Retina (tissue), 1 donor: ENCODE measurements at regions not wholly inside any gene's neighbourhood (a gene's known extent, or its start where the extent isn't known, plus 50 kb on each side); places are given as distances from the start of the nearest gene placed in this dataset.
A peak's percentile ranks its signal among the peaks of the same experiment; 100 is the strongest.

Experiments
- DNase-seq: peaks from one replicate; pipeline ENCODE4 v3.0.0-alpha.2; 2016

GRCh38 chr16:8519179-8519578 is 71.1 kb downstream of the TMEM114 start:
- no peak for DNase-seq

DNA sequence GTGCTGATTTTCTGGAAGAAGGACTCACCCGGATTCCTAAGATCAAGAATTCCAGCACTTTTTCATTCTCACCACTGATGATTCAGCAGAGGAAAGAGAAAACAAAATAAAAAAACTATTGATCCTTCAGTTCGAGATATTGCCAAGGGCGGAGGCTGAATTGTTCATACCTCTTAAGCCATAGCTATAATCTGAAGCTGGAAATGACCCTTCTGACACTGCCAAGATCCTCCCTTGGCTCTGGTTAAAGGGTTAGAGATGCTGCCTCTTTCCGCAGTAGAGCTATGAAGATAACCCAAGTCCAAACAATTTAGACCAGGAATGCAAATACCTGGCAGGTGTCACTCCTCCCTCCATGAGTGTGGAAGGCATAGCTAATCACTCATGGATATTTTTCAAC is 73.0 kb downstream of the TMEM114 start:
- DNase-seq: no peak

DNA sequence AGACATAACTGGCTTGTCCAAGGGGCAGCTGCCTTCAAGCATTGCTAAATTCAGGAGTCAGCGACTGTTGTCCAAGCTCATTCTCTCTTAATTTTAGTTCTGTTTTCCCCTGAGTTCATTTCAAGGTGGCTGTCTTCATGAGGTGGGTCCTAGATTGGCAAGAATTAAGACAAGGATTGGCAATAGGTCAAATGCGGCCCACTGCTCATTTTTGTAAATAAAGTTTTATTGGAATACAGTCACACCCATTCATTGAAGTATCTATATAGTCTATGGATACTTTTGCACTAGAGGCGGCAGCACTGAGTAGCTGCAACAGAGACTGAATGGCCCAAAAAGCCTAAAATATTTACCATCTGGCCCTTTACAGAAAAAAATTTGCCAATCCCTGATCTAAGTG is 73.8 kb downstream of the TMEM114 start:
- no peak for DNase-seq

GRCh38 chr16:8512941-8513624 is 77.2 kb downstream of the TMEM114 start:
- DNase-seq: no peak

DNA sequence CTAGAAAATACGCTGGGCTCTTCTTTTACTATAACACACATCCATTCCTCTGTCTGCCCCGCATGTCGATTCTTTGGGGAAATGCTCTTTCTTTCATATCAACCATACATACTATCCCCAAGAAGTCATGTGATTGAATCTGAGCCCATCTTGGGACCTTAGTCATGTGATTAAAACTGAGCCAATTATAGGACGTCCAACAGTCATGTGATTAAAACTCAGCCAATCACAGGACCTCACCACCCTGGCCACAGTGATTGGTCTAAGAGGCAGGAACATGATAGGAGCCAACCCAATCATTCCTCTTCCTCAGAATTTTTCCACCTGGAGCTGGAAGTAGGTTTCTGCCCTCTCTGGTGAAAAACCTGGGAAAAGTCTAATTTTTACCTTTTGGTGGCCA is 78.8 kb downstream of the TMEM114 start:
- DNase-seq: no peak

DNA sequence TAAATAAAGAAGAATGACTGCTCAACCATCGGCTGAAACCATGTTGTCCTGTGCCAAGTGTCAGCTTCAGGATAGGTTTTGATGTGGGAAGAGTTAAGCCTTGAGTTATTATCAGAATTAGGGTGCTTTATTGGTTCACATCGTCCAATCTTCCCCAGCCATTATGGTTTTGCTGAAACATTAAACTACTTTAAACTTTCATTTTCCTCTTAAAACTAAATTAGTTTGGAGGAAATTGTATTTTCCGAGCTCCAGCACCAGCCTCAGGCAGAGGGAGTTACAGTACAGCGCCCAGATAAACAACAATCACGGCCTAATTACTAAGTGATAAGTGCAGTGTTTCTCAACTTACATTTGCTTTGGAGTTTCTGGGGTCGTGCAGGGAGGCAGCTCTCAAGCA is 80.2 kb downstream of the TMEM114 start:
- no peak for DNase-seq

GRCh38 chr16:8505327-8505991 is 84.9 kb downstream of the TMEM114 start:
- no peak for DNase-seq

DNA sequence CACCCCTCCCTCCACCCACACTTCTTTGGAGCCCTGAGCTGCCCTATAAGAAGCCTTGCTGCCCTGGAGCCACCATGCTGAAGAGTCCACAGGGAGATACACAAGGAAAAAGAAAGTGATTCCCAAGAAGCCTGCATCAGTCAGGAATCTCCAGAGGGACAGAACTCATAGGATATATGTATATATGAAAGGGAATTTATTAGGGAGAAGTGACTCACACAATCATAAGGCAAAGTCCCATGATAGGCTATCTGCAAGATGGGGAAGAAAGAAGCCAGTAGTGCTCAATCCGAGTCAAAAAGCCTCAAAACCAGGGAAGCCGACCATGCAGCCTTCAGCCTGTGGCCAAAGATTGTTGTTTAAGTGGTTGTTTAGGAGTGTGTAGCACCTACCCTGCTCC is 87.9 kb downstream of the TMEM114 start:
- DNase-seq: no peak

GRCh38 chr16:8500351-8500750 is 90.0 kb downstream of the TMEM114 start:
- no peak for DNase-seq

DNA sequence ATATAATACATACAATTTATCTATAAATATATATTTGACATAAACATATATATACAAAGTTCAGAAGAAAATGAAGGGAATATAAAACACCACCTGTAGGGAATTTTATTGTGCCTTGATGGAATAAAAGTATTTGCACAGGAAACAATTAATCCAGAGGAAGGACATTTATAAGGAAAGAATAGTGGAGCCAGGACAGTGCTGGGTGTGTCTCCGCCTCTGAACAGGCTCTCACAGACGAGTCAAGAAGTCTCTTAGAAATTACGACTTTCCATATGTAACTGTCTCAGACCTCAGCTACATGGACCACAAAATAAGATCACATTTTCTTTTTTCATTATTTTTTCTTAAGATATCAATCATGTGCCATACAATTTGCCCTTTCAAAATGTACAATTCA is 93.9 kb downstream of the TMEM114 start:
- DNase-seq: no peak

- peak; percentile 35 for DNase-seq
Measured at GRCh38 chr16:8493972-8494371, 96.3 kb downstream of the TMEM114 start.

DNA sequence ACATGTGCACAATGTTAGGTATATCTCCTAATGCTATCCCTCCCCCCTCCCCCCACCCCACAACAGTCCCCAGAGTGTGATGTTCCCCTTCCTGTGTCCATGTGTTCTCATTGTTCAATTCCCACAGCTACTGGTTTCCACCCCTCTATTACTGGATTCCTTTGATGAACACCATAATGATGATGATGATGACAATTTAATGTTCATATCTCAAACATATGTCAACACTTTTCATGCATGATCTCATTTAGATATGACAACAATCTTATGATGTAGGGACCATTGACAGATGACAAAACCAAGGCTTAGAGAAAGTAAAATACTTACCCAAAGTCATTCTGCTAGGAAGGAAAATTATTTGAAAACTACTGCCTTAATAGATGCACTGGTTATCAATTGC is 97.6 kb downstream of the TMEM114 start:
- DNase-seq: no peak

- DNase-seq: no peak
Measured at GRCh38 chr16:8489580-8489979, 100.7 kb downstream of the TMEM114 start.

DNA sequence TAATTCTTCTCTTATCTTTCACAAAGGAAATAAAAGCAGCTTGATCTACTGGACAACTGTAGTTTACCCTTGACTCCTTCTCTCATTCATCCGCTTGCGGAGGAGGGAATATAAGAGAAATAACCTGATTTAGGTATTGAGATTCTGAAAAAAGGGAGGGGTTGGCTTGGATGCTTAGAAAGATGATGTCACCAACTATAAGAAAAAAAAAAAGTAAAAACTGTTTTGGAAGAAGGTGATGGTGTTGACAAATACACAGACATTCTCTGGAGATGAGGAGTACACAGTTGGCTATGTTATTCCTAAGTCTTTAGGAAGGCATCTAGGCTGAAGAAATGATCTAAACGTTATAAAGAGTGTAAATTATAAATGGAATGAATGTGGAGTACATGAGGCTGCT is 103.3 kb downstream of the TMEM114 start:
- DNase-seq: no peak

- no peak for DNase-seq
Measured at GRCh38 chr16:8483396-8483795, 106.9 kb downstream of the TMEM114 start.

DNA sequence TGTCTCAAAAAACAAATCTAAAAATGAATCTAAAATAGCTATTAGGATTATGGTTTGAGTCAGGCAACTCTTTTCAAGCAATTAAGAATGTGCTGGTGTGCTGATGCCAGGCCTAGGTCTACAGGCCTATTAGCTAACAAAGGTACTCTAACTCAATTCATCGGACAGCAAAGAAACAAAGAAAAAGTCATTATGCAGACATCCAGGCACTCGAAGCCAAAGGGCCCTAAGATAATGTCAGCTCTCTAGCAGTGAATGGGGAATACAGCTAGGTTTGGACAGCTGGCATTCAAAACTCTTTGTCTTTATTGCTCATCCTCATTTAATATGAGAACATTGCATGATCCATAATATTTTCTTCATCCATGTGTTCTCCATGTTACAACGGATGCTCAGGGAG is 108.5 kb downstream of the TMEM114 start:
- DNase-seq: no peak

DNA sequence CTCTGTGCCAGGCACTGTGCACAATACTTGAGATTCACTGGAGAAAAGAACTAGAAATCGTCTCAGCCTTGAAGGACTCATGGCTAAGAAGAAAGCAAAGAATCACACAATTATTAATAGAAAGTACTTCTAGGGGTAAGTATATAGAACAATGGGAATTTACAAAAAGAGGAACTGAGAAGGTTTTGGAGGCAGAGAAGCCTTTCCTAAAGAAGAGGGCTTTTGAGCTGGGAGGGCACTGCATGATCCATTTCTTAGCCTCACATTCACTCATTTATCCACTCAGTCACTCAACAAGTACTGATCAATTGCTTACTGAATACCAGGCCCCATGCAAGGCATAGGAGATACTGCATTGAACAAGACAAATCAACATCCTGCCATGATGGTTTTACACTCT is 113.5 kb downstream of the TMEM114 start:
- DNase-seq: no peak

- DNase-seq: peak; percentile 59
Measured at GRCh38 chr16:8474587-8474986, 115.7 kb downstream of the TMEM114 start.

DNA sequence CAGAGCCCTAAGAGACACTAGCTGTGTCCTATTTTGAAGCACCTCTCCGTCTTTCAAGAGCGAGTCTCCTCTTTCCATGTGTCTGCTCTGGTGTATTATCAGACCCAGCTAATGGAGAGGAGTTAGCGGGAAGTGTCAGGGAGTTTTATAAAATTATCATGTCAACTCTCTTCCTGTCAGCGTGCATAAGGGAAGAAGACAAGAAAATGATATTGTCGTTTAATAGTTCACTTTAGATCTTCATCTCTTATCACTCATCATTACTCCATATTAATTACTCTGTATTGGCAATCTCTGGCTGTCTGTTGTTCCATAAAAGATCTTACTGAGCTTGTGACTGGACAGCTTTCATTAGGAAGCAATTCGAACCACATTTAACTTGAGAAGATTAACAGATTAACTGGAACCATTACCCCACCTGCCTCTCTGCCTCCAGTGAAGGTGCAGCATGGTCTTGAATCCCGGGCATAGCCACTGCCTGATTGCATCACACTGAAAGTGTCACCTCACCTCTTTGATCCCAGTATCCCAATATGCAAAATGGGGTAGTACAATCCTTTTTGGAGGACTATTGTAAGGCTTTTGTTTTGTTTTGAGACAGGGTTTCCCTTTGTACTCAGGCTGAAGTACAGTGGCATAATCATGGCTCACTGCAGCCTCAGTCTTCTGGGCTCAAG is 121.1 kb downstream of the TMEM114 start:
- no peak for DNase-seq

DNA sequence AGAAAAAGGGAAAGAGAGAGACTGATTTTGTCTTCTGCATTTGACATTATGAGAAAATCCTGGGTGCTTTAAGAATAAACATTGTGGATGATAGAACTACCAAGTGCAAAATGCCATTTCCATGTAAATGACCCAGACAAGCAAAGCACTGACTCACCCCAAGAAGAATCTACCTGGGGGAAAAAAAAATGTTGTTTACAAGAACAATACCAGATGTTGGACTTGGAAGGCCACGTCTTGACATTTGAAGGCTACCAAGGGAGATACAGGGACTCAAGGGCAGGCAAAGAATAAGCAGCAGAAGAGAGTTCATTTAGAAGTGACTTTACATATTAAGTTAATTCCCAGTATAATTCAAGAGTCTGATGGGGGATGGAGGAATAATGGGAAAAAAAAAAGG is 125.3 kb downstream of the TMEM114 start:
- DNase-seq: no peak

- peak; percentile 24 for DNase-seq
Measured at GRCh38 chr16:8459085-8459733, 131.1 kb downstream of the TMEM114 start.

DNA sequence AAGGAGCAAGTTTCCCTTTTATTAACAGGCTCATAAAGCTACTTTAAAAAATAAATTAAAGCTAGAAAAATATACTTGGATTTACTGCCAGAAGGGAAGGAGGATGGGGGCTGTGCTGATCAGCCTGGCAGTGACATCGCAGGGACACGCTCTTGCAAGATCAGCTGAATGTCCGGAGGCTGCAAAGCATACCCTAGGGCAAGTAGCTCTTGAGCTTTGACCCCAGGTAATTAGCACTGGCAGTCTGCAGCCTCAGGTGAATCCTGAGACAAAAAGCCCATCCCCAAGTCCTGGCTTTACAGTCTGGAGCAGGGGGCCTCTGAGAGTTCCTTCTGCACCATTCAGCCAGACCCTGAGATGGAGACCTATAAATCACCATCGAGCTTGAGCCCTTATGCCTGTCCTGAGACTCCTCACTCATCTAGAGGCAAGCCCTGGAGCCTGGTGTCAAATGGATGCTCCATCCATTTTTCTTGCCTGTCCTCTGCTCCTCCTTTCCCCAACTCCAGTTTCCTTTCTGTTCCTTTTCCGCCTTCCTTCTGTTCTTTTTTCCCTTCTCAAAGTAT is 131.7 kb downstream of the TMEM114 start:
- DNase-seq: no peak

DNA sequence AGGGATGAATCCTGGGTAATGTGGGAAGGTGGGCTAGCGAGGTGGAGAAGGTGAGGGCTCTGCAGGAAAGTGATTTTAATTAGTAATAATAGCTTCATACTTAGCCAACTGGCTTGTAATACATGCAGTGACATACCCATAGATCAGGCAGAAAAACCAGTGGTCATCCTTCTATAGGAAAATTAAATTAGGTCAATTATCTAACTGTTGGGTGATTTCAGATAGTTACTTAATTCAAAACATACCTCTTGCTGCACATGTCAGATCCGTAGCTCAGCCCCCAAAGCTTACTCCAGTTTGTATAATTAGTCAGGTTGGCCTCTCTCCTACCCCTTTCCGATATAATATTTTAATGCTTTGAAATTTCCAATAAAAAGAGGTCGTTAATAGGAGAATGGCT is 137.0 kb downstream of the TMEM114 start:
- DNase-seq: no peak
